ENCODE measurements at regions not wholly inside any gene's neighbourhood (a gene's known extent, or its start where the extent isn't known, plus 50 kb on each side); places are given as distances from the start of the nearest gene placed in this dataset.

DNA sequence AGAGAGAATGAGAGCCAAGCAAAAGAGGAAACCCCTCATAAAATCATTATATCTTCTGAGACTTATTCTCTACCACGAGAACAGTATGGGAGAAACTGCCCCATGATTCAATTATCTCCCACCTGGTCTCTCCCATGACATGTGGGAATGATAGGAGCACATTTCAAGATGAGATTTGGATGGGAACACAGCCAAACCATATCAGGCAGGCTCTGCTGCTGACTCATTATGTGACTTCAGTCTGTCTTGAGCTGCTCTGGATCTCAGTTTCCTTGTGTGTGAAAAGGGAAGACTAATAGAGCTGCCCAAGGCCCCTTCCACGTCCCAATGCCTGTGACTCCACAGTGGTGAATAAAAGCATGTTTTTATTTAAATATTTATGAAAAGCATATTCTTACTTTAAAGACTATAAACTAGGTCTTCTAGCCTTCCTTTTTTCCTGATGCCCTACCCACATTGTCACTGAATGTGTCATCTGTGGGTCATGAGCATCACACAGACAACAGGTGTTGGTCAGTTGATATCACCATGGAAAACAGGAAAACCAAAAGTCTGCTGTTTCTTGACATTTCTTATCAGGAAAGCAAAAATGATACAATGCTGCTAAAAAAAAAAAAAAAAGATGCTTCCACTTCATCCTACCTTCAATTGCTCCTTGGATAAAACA is 96.0 kb upstream of the PPP2R3A start:
- Histone ChIP-seq H3K9me3 (ENCODE audit: control insufficient read depth, insufficient read depth, low read length) (peaks cover 2% of the 10 kb centered on the region; the same call in 1 of the 2 replicates), H3K36me3 (ENCODE audit: insufficient read depth, low read length) (no peaks in the 10 kb centered on the region), H3K4me1 (ENCODE audit: insufficient read depth, low read length) (no peaks in the 10 kb centered on the region), H3K9ac (ENCODE audit: low read depth, low read length) (no peak overlapping the region)

DNA sequence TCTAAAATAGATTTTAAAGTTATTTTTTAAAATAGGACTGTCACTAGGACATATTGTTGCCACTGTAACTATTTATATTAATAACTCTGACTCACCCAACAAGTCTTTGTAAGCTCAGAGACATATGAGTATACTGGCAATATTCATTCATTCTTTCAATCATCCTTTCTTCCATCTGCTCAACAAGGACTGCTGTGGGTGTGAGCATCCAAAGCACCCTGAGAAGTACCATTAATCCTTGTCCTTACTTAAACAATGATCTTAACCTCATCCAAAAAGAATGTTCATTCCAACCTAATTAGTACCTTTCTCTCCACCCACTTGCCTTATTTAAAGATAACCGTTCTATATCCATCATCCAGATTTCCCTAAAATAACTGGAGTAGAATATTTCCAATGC is 94.2 kb upstream of the PPP2R3A start:
- H3K4me1 ChIP-seq (ENCODE audit: insufficient read depth, low read length): no peaks in the 10 kb centered on the region
- peaks cover 2% of the 10 kb centered on the region; the same call in 1 of the 2 replicates for H3K9me3 ChIP-seq (ENCODE audit: control insufficient read depth, insufficient read depth, low read length)
- H3K36me3 ChIP-seq (ENCODE audit: insufficient read depth, low read length): no peaks in the 10 kb centered on the region
- H3K9ac ChIP-seq (ENCODE audit: low read depth, low read length): no peak overlapping the region

DNA sequence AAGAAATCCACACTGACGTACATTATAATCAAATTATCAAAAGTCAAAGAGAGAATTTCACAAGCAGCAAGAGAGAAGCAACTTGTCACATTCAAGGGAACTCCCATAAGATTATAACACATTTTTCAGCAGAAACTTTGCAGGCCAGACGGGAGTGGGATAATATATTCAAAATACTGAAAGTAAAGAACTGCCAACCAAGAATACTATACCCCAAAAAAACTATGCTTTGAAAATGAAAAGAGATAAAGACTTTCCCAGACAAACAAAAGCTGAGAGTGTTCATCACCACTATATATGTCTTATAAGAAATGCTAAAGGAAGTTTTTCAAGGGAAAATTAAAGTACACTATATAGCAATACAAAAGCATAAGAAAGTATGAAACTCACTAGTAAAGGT is 91.5 kb upstream of the PPP2R3A start:
- Histone ChIP-seq H3K4me1 (ENCODE audit: insufficient read depth, low read length) (no peaks in the 10 kb centered on the region), H3K9me3 (ENCODE audit: control insufficient read depth, insufficient read depth, low read length) (peaks cover 2% of the 10 kb centered on the region; the same call in 1 of the 2 replicates), H3K9ac (ENCODE audit: low read depth, low read length) (no peak overlapping the region), H3K36me3 (ENCODE audit: insufficient read depth, low read length) (no peaks in the 10 kb centered on the region)

DNA sequence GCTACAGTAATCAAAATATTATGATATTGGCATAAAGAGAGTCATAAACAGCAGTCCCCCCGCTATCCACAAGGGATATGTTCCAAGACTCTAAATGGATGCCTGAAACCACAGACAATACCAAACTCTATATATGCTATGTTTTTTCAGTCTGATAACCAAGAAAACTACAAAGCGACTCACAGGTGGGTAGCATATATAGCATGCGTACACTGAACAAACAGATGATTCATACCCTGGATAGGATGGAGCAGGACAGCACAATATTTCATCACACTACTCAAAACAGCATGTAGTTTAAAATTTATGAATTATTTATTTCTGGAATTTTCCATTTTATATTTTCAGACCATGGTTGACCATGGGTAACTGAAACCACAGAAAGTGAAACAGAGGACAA is 87.0 kb upstream of the PPP2R3A start:
- Histone ChIP-seq H3K36me3 (ENCODE audit: insufficient read depth, low read length) (no peaks in the 10 kb centered on the region), H3K4me1 (ENCODE audit: insufficient read depth, low read length) (no peaks in the 10 kb centered on the region), H3K9me3 (ENCODE audit: control insufficient read depth, insufficient read depth, low read length) (peaks cover 2% of the 10 kb centered on the region; the same call in 1 of the 2 replicates), H3K9ac (ENCODE audit: low read depth, low read length) (no peak overlapping the region)

DNA sequence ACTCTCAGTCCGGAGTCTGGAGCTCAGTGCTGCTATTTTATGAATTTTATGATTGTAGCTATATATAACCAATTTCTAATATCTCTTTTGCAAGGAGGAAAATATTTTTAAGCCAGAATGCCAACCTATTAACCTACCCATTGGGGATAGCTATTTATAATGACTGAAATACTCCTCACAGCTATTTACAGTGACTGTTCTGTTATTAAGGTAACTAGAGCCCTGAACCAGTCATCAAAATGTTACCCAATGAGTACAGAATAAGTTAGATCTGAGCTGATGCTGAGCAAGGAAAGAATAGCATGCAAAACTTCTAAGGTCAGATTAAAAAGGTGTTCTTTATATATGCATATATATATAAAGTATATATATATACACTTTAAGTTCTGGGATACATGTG is 79.6 kb upstream of the PPP2R3A start:
- no peaks in the 10 kb centered on the region for H3K4me1 ChIP-seq (ENCODE audit: insufficient read depth, low read length)
- no peaks in the 10 kb centered on the region for H3K36me3 ChIP-seq (ENCODE audit: insufficient read depth, low read length)
- no peaks in the 10 kb centered on the region for H3K9me3 ChIP-seq (ENCODE audit: control insufficient read depth, insufficient read depth, low read length)
- no peak overlapping the region for H3K9ac ChIP-seq (ENCODE audit: low read depth, low read length)

DNA sequence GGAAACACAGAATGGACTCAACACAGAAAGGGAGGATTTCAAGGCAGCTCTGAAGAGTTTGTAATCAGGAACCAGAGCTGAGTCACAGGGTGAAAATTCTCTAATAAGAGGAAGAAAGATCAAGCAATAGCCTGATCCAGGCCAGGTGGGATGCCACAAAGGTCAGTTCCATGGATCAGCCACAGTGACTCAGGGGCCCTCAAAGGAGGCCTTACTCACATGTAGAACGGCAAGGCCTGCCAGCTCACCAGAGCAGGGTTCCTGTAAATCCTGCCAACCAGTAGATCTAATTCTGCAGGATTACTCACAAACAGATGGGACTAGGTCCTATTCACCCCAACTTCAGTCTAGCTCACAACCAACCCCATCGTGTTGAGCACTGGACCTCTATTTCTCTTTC is 78.3 kb upstream of the PPP2R3A start:
- no peaks in the 10 kb centered on the region for H3K9me3 ChIP-seq (ENCODE audit: control insufficient read depth, insufficient read depth, low read length)

DNA sequence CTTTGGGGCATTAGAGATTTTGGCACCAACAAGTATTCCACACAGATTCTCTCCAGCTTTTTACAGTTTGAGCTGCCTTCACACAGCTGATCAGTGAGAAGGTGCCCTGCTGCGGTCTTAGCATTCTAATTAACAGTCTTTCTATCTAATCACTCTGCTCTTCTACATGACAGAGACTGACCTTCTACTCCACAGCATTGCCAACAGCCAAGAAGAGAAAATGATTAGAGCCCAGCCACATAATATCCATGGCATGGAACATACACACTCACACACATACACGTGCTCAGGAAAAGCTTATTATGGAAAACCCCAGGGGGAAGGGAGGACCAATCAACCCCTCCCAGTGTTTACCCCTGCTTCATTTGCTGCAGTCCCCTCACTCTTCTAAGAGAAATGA is 76.1 kb upstream of the PPP2R3A start:
- Histone ChIP-seq H3K4me1 (ENCODE audit: insufficient read depth, low read length) (no peaks in the 10 kb centered on the region), H3K9ac (ENCODE audit: low read depth, low read length) (no peak overlapping the region), H3K36me3 (ENCODE audit: insufficient read depth, low read length) (no peaks in the 10 kb centered on the region), H3K9me3 (ENCODE audit: control insufficient read depth, insufficient read depth, low read length) (no peaks in the 10 kb centered on the region)

More for the DNA sequence above, 78.3 kb upstream of the PPP2R3A start:
- no peak overlapping the region for H3K9ac ChIP-seq (ENCODE audit: low read depth, low read length)
- no peaks in the 10 kb centered on the region for H3K4me1 ChIP-seq (ENCODE audit: insufficient read depth, low read length)
- no peaks in the 10 kb centered on the region for H3K36me3 ChIP-seq (ENCODE audit: insufficient read depth, low read length)

DNA sequence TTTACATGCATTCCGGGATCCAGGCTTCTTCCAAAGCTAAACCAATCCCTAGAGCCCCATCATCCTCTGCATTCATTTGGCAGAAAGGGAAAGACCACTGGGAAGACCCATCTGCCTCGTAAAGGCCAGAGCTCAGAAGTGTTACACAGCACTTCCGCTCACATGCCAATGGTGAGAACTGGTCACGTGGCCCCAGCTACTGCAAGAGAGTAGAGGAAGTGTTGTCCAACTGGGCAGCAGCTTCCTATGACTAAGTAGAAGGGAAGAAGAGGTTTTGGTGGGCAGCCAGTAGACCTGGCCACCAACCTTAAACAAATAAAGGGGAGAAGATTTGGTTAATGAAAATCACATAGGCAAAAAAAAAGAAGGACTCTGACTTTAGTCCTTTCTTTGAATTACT is 74.4 kb upstream of the PPP2R3A start:
- Histone ChIP-seq H3K4me1 (ENCODE audit: insufficient read depth, low read length) (0 out of 2 replicates have a peak, but pooled peaks cover 2% of the 10 kb centered on the region), H3K9ac (ENCODE audit: low read depth, low read length) (no peak overlapping the region), H3K36me3 (ENCODE audit: insufficient read depth, low read length) (no peaks in the 10 kb centered on the region), H3K9me3 (ENCODE audit: control insufficient read depth, insufficient read depth, low read length) (no peaks in the 10 kb centered on the region)

DNA sequence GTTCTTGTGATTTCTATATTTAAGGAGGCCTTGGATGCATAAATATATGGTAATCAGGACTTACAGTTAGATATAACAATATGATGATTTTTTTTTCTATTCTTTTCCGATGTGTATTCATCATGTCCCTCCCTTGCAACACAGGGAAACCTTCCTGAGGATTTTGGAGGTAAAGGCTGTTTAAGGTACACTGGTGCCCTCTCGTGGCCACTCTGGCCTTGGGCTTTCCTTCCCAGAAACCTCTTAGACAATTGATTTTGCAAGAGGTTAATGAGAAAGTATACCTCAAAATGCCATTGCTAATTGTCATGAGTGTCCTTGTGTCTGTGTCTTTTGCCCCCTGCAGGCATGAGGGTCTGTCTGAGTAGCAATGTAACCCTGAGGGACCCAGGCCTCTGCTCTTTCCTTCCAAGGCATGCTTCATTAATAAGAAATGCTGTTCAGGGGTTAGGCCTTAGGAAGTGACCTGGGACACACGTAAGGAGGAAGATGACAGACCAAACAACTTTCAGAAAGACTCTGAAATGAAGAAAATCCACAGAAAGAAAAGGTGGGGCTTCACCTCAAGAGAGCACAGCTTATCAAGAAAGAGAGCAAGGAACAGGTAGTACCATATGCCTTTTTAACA is 70.3 kb upstream of the PPP2R3A start:
- peaks cover 5% of the 10 kb centered on the region; the same call in 1 of the 2 replicates for H3K4me1 ChIP-seq (ENCODE audit: insufficient read depth, low read length)
- H3K36me3 ChIP-seq (ENCODE audit: insufficient read depth, low read length): no peaks in the 10 kb centered on the region
- H3K9ac ChIP-seq (ENCODE audit: low read depth, low read length): no peak overlapping the region
- H3K9me3 ChIP-seq (ENCODE audit: control insufficient read depth, insufficient read depth, low read length): no peaks in the 10 kb centered on the region

DNA sequence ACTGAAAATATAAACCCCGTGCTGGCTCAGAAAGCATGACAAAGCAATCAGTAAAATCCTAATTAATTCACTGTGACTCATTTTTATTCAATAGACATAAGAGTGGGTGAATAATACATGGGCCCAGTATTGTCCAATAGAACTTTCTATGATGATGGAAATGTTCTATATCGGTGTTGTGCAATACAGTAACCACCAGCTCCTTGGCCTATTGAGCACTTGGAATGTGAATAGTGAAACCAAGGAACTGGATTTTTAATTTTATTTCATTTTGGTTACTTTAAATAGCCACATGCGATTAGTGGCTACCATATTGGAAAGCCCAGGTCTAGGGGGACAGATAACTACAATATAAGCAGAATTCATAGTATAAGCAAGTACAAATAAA is 69.8 kb upstream of the PPP2R3A start:
- Histone ChIP-seq H3K4me1 (ENCODE audit: insufficient read depth, low read length) (peaks cover 5% of the 10 kb centered on the region; the same call in 1 of the 2 replicates), H3K36me3 (ENCODE audit: insufficient read depth, low read length) (no peaks in the 10 kb centered on the region), H3K9ac (ENCODE audit: low read depth, low read length) (no peak overlapping the region), H3K9me3 (ENCODE audit: control insufficient read depth, insufficient read depth, low read length) (no peaks in the 10 kb centered on the region)

DNA sequence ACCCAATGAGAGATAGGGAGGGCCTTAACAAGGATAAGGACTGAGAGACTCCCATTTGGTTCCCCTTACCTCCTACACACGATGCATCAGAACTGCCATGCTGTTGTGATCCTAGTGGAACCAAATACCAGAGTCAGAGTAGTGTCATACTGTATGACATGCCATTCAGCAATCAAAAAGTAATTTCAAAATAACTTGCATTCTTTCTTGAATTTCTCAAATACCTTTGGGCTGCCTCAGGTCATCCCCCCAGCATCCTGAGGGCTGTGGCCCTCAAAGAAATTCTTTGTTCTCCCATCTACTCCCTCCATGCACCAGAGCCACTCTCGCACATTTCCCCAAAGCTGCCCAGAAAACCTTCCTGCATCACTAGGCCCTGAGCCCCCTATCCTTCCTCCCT is 68.9 kb upstream of the PPP2R3A start:
- Histone ChIP-seq H3K9me3 (ENCODE audit: control insufficient read depth, insufficient read depth, low read length) (no peaks in the 10 kb centered on the region), H3K9ac (ENCODE audit: low read depth, low read length) (no peak overlapping the region), H3K36me3 (ENCODE audit: insufficient read depth, low read length) (no peaks in the 10 kb centered on the region), H3K4me1 (ENCODE audit: insufficient read depth, low read length) (peaks cover 5% of the 10 kb centered on the region; the same call in 1 of the 2 replicates)

DNA sequence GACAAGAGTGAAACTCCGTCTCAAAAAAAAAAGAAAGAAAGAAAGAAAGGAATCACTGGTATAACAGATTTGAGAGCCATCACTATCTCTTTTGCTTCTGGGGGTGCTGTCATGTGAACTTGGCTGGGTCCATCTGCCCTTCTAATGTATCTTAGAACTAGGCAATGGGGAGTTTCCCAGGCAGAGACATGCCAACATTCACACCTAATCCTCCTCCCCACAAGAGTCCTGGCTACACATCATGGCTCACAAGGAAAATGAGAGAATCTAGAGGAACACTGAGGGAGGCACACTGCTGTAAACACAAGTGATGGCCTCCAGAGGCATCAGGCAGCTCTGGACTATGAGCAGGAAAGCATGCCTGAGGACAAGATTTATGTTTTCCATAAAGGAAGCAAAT is 67.8 kb upstream of the PPP2R3A start:
- peaks cover 5% of the 10 kb centered on the region; the same call in 1 of the 2 replicates for H3K4me1 ChIP-seq (ENCODE audit: insufficient read depth, low read length)
- no peaks in the 10 kb centered on the region for H3K9me3 ChIP-seq (ENCODE audit: control insufficient read depth, insufficient read depth, low read length)
- no peak overlapping the region for H3K9ac ChIP-seq (ENCODE audit: low read depth, low read length)
- no peaks in the 10 kb centered on the region for H3K36me3 ChIP-seq (ENCODE audit: insufficient read depth, low read length)

DNA sequence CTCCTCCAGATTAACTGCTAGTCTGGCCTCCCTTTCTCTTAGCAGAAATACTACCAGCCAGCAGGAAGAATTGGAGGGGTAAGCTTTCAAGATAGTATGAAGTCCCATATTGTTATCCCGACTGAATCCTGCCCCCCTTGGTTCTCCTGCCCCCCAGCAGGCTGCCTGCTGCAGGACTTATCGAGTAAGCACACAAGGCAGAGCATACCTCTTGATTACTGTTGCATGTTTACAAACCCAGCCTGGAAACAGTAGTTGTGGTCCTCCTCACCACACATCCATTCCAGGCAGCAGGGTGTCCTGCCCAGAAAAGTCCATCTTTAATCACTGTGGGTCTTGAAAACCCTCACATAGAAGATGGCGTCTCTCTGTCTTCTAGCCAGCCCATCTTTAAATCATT is 66.8 kb upstream of the PPP2R3A start:
- H3K36me3 ChIP-seq (ENCODE audit: insufficient read depth, low read length): no peaks in the 10 kb centered on the region
- H3K4me1 ChIP-seq (ENCODE audit: insufficient read depth, low read length): peaks cover 5% of the 10 kb centered on the region; the same call in 1 of the 2 replicates
- no peaks in the 10 kb centered on the region for H3K9me3 ChIP-seq (ENCODE audit: control insufficient read depth, insufficient read depth, low read length)
- no peak overlapping the region for H3K9ac ChIP-seq (ENCODE audit: low read depth, low read length)

DNA sequence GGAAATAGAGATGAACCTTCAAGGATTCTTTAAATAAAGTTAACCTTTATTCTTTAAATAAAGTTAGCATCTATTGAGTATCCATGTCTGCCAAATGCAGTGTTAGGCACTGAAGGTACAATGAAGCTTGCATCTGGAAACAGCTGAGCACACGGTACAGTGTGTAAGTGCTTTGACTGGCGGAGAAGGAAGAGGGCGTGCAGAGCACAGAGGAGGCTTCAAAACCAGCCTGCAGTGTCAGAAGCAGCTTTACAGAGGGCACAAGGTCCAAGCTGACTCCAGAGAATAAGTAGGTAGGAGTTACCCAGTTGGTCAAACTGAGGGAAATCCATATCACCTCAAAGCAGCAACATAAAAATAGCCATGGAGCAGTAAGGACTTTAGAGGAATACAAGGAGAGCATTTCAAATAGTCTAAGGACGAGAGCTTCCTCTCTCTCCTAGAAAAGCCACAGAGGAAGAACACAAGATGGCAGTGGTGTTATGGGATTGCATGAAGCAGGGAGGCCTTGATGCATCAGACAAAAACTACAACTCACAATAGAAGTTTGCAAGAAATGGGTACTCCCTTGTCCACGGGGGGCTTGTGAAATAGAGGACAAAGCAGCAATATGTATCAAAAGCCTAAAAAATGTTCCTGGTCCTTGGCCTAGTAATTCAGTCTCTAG is 60.3 kb upstream of the PPP2R3A start:
- Histone ChIP-seq H3K9me3 (ENCODE audit: control insufficient read depth, insufficient read depth, low read length) (no peaks in the 10 kb centered on the region), H3K9ac (ENCODE audit: low read depth, low read length) (no peak overlapping the region), H3K36me3 (ENCODE audit: insufficient read depth, low read length) (no peaks in the 10 kb centered on the region), H3K4me1 (ENCODE audit: insufficient read depth, low read length) (no peaks in the 10 kb centered on the region)
